BJ (cell line): ENCODE measurements at regions not wholly inside any gene's neighbourhood (a gene's known extent, or its start where the extent isn't known, plus 50 kb on each side); places are given as distances from the start of the nearest gene placed in this dataset.

ENCODE experiments used
- CTCF ChIA-PET: fragments of 350-600 bp; formaldehyde crosslinking; extraction: SDS; loops from one replicate; lab custom pipeline; 2021; ENCODE audit warnings: antibody characterized with exemption, inconsistent platforms; lab: Yijun Ruan, JAX
- POLR2A ChIA-PET: fragments of 300-600 bp; sonication (Branson Sonifier 250); formaldehyde crosslinking; extraction: SDS; loops from one replicate; lab custom pipeline; 2021; ENCODE audit warnings: antibody characterized with exemption; lab: Charles Lee
- DNase-seq: peaks from one replicate; pipeline ENCODE4 v3.0.0-alpha.2; 2011; ENCODE audit warnings: low read depth
- H3K27me3 ChIP-seq: 2 replicates; pipeline ENCODE4 v1.6.0; 2011; ENCODE audit warnings: low read length; ENCODE audit not compliant: control insufficient read depth, insufficient read depth
- H3K36me3 ChIP-seq: 2 replicates; pipeline ENCODE4 v1.5.1; 2011; ENCODE audit warnings: low read length; ENCODE audit not compliant: control insufficient read depth, insufficient read depth
- H3K4me3 ChIP-seq: 2 replicates; pipeline ENCODE4 v1.5.1; 2011; ENCODE audit warnings: low read depth, mild to moderate bottlenecking, control low read depth, low read length
- TF ChIP-seq, protein P1 (sequence below): IDR thresholded peaks from 2 replicates; pipeline ENCODE4 v1.5.1; 2011; ENCODE audit warnings: low read depth, mild to moderate bottlenecking, control low read depth, inconsistent platforms, low read length, moderate library complexity; ENCODE audit not compliant: insufficient read depth

DNA sequence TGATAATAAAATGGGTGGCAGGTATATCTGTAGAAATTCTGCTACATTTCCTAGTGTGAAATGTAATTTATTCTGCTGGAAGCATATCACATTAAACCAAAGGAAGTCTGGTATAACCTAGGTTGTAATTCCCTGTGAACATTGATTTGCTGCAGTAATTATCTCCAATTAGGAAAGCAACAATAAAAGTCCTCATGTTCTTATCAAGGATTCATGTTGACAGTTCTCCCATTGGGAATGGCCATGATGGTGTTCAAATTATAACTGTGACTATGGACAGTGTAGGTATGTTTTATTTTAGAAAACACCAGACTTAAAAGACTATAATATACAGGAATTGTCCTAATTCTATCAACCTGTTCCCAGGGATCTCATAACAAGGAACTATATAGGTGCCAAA, 513.5 kb upstream of the MIR17HG start:
- Histone ChIP-seq H3K4me3 (no peak overlapping the region), H3K27me3 (no peaks in the 10 kb centered on the region), H3K36me3 (no peaks in the 10 kb centered on the region)
- no peak for DNase-seq
- TF ChIP-seq, protein P1, sequence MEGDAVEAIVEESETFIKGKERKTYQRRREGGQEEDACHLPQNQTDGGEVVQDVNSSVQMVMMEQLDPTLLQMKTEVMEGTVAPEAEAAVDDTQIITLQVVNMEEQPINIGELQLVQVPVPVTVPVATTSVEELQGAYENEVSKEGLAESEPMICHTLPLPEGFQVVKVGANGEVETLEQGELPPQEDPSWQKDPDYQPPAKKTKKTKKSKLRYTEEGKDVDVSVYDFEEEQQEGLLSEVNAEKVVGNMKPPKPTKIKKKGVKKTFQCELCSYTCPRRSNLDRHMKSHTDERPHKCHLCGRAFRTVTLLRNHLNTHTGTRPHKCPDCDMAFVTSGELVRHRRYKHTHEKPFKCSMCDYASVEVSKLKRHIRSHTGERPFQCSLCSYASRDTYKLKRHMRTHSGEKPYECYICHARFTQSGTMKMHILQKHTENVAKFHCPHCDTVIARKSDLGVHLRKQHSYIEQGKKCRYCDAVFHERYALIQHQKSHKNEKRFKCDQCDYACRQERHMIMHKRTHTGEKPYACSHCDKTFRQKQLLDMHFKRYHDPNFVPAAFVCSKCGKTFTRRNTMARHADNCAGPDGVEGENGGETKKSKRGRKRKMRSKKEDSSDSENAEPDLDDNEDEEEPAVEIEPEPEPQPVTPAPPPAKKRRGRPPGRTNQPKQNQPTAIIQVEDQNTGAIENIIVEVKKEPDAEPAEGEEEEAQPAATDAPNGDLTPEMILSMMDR, result no peak
- ChIA-PET POLR2A (no interaction called here), CTCF (no interaction called here)

DNA sequence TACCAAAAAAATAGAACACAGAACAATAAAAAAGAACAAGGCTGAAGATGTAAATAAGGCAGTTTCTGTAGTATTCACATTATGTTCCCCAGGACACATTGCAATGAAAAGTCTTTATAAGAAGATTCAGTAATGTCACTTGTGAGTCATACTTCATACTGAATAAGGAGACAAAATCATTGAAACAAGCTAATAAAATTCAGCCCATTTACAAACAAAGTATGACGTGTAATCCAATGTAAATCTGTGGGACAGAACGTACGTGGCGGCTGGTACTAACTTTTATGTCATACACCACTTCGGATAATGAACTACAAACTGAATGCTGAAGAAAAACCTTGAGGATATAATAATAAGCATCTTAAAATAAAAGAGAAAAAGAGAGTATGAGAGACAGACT, 512.8 kb upstream of the MIR17HG start:
- no peak overlapping the region for H3K4me3 ChIP-seq
- TF ChIP-seq, protein P1, result no peak
- ChIA-PET CTCF (no interaction called here), POLR2A (no interaction called here)
- H3K27me3 ChIP-seq, result no peaks in the 10 kb centered on the region
- H3K36me3 ChIP-seq, result no peaks in the 10 kb centered on the region
- no peak for DNase-seq

DNA sequence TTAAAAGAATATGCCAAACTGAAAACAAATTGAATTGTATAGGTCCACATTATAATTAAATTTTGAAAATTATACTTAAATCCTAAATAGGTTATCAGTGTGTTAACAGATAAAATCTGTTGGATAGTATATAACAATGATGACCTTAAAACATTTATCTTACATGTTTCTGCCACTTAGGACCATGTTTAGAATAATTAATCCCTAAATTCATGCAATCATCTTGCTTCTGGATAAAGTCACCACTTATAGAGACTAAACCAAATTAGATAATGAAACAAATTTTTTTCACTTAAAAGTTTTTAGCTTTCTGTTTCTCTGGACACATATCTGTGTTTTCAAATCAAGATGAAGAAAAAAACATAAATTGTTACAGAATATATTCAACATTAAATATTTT, 511.7 kb upstream of the MIR17HG start:
- no peak overlapping the region for H3K4me3 ChIP-seq
- no peaks in the 10 kb centered on the region for H3K36me3 ChIP-seq
- ChIA-PET CTCF (no interaction called here), POLR2A (no interaction called here)
- no peak for DNase-seq
- TF ChIP-seq, protein P1, result no peak
- H3K27me3 ChIP-seq, result no peaks in the 10 kb centered on the region

DNA sequence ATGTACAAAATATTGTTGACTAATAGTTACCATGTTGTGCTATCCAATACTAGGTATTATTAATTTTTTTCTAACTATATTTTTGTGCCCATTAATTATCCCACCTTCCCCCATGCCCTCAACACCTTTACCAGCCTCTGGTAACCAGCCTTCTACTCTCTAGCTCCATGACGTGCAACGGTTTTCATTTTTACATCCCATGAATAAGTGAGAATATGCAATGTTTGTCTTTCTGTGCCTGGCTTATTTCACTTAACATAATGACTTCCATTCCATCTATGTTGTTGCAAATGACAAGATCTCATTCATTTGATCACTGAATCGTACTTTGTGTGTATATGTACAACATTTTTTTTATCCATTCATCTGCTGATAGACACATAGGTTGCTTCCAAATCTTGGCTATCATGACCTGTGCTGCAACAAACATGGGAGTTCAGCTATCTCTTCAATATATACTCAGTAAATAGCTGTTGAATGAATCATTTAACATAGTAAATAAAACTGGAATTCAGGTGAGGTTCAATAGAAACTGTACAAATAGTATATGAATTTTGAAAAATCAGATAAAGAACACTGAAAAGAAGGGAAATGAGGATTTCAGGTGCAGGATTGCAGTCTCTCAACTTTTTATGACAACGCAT, 509.0 kb upstream of the MIR17HG start:
- Histone ChIP-seq H3K4me3 (no peak overlapping the region), H3K27me3 (no peaks in the 10 kb centered on the region), H3K36me3 (no peaks in the 10 kb centered on the region)
- DNase-seq, result no peak
- ChIA-PET CTCF (no interaction called here), POLR2A (no interaction called here)
- TF ChIP-seq, protein P1, result no peak

DNA sequence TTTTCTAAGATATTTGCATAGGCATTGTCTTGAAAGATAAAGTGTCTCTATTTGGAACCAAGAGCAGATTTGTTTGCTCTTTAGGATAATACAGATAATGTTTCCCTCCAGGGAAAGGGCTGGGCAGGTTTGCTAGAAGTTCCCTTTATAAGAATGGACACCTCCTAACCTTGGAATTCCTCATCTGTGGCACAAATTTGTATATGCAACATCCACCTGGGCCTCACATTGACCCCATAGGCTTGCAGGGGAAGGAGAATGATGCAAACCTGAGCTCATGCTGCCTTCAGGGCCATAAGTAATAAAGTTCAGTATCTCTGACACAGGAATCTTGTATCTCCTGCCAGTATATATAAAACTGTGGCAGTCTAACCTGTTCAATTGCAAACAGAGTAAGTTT, 508.4 kb upstream of the MIR17HG start:
- CTCF ChIA-PET, result no interaction called here
- H3K36me3 ChIP-seq, result no peaks in the 10 kb centered on the region
- H3K27me3 ChIP-seq, result no peaks in the 10 kb centered on the region
- TF ChIP-seq, protein P1, result no peak
- H3K4me3 ChIP-seq, result no peak overlapping the region
- no peak for DNase-seq
- POLR2A ChIA-PET, result no interaction called here
